H1 (cell line): ENCODE measurements at regions not wholly inside any gene's neighbourhood (a gene's known extent, or its start where the extent isn't known, plus 50 kb on each side); places are given as distances from the start of the nearest gene placed in this dataset.

Experiments used
- CTCF ChIA-PET: fragments of 300-600 bp; sonication (Branson Sonifier 250); formaldehyde crosslinking; loops from one replicate; lab custom pipeline; 2021; ENCODE audit not compliant: partially characterized antibody; lab: Charles Lee
- POLR2A ChIA-PET: fragments of 300-600 bp; sonication (Branson Sonifier 250); formaldehyde crosslinking; loops from one replicate; lab custom pipeline; 2021; ENCODE audit warnings: inconsistent platforms; ENCODE audit not compliant: partially characterized antibody; lab: Charles Lee
- DNase-seq, 2 experiments: peaks; one replicate each; pipeline versions ENCODE4 v3.0.0 to v3.0.0-alpha.2; 2010 to 2022; ENCODE audit warnings: low spot score in 2 of 2, low read depth in 1 of 2, mixed read lengths in 1 of 2
- FAIRE-seq: peaks from 2 replicates; lab custom pipeline; 2011; peaks lifted over from hg19 to GRCh38; lab: Jason Lieb, UNC
- H2AFZ ChIP-seq: 2 replicates; pipeline ENCODE4 v1.8.1; 2012; ENCODE audit warnings: low read length, inconsistent platforms
- H2AK5ac ChIP-seq: 2 replicates; pipeline ENCODE4 v1.6.1; 2013; ENCODE audit warnings: low read depth, low read length
- H2BK120ac ChIP-seq: replicated peaks from 2 replicates; pipeline ENCODE3; 2013; ENCODE audit warnings: low read depth, low read length, inconsistent platforms
- H2BK12ac ChIP-seq: 2 replicates; pipeline ENCODE4 v1.6.1; 2013; ENCODE audit warnings: low read depth, low read length
- H2BK15ac ChIP-seq: 2 replicates; pipeline ENCODE4 v1.6.1; 2013; ENCODE audit warnings: low read length
- H2BK20ac ChIP-seq: 2 replicates; pipeline ENCODE4 v1.6.1; 2013; ENCODE audit warnings: low read length
- H2BK5ac ChIP-seq: 2 replicates; pipeline ENCODE4 v1.6.1; 2013; ENCODE audit warnings: low read depth, low read length
- H3K14ac ChIP-seq: 2 replicates; pipeline ENCODE4 v1.6.1; 2013; ENCODE audit warnings: inconsistent platforms; ENCODE audit not compliant: insufficient read length
- H3K18ac ChIP-seq: 2 replicates; pipeline ENCODE4 v1.6.1; 2013; ENCODE audit warnings: low read length; ENCODE audit errors: extremely low read depth
- H3K23ac ChIP-seq: 2 replicates; pipeline ENCODE4 v1.6.1; 2013; ENCODE audit warnings: inconsistent platforms; ENCODE audit not compliant: insufficient read length
- H3K23me2 ChIP-seq: 2 replicates; pipeline ENCODE4 v1.6.1; 2013; ENCODE audit warnings: low read depth, low read length
- H3K27ac ChIP-seq: 2 replicates; pipeline ENCODE4 v1.6.1; 2011; ENCODE audit warnings: low read depth, low read length, inconsistent platforms
- H3K27me3 ChIP-seq, 4 experiments: replicated peaks in 1 of 4; 1 replicate in 1 of 4; 2 replicates in 3 of 4; pipeline versions ENCODE4 v1.6.1 to v1.8.1; 2011 to 2013; ENCODE audit warnings: low read length in 3 of 4, mild to moderate bottlenecking in 3 of 4, inconsistent platforms in 2 of 4, mixed read lengths in 2 of 4, moderate library complexity in 1 of 4; ENCODE audit not compliant: control insufficient read depth in 3 of 4, insufficient read depth in 3 of 4; ENCODE audit errors: extremely low read depth in 1 of 4
- H3K36me3 ChIP-seq, 4 experiments: 2 replicates each; pipeline versions ENCODE4 v1.6.1 to v1.8.1; 2011 to 2013; ENCODE audit warnings: mild to moderate bottlenecking in 4 of 4, low read length in 3 of 4, moderate library complexity in 2 of 4, control low read depth in 1 of 4, inconsistent platforms in 1 of 4; ENCODE audit not compliant: insufficient read depth in 4 of 4, control insufficient read depth in 2 of 4
- H3K4ac ChIP-seq: replicated peaks from 2 replicates; pipeline ENCODE3; 2013; ENCODE audit warnings: low read length, low read depth, mixed read lengths, inconsistent platforms; ENCODE audit not compliant: insufficient read length
- H3K4me1 ChIP-seq, 4 experiments: replicated peaks in 1 of 4; 1 replicate in 1 of 4; 2 replicates in 3 of 4; pipeline versions ENCODE4 v1.6.1 to v1.8.1; 2011 to 2013; ENCODE audit warnings: low read length in 3 of 4, inconsistent platforms in 2 of 4, mixed read lengths in 1 of 4; ENCODE audit not compliant: insufficient read depth in 4 of 4, control insufficient read depth in 3 of 4
- H3K4me2 ChIP-seq, 2 experiments: 2 replicates each; pipeline versions ENCODE4 v1.6.1 to v1.8.1; 2011 to 2013; ENCODE audit warnings: low read depth in 2 of 2, low read length in 2 of 2, control low read depth in 1 of 2, inconsistent platforms in 1 of 2, mild to moderate bottlenecking in 1 of 2; ENCODE audit not compliant: insufficient read depth in 1 of 2
- H3K4me3 ChIP-seq, 4 experiments: fragments of 200-600, 300-600 bp in 1 of 4; sonication (generic), shearing (Covaris generic), sonication (Bioruptor Twin) in 1 of 4; 2 replicates each; pipeline versions ENCODE4 v1.5.1 to v1.8.1; 2011 to 2016; ENCODE audit warnings: low read length in 4 of 4, low read depth in 3 of 4, control low read depth in 2 of 4, inconsistent platforms in 2 of 4, mild to moderate bottlenecking in 2 of 4, mixed read lengths in 1 of 4, moderate library complexity in 1 of 4; ENCODE audit not compliant: insufficient read depth in 2 of 4; ENCODE audit errors: extremely low read depth in 1 of 4
- H3K56ac ChIP-seq: replicated peaks from 2 replicates; pipeline ENCODE3; 2013; ENCODE audit warnings: low read depth, mild to moderate bottlenecking, mixed read lengths, low read length, inconsistent platforms; ENCODE audit not compliant: insufficient read length
- H3K79me1 ChIP-seq: 2 replicates; pipeline ENCODE4 v1.6.1; 2013; ENCODE audit warnings: low read depth, low read length, control low read depth
- H3K79me2 ChIP-seq, 2 experiments: 2 replicates each; pipeline versions ENCODE4 v1.6.1 to v1.8.1; 2012 to 2013; ENCODE audit warnings: low read length in 2 of 2, mild to moderate bottlenecking in 2 of 2, inconsistent platforms in 1 of 2; ENCODE audit not compliant: insufficient read depth in 2 of 2, control insufficient read depth in 1 of 2
- H3K9ac ChIP-seq, 4 experiments: replicated peaks in 1 of 4; 1 replicate in 1 of 4; 2 replicates in 3 of 4; pipeline versions ENCODE4 v1.6.1 to v1.8.1; 2011 to 2013; ENCODE audit warnings: low read depth in 3 of 4, low read length in 3 of 4, control low read depth in 2 of 4, mild to moderate bottlenecking in 2 of 4, moderate library complexity in 2 of 4, inconsistent platforms in 1 of 4; ENCODE audit errors: extremely low read depth in 1 of 4
- H3K9me3 ChIP-seq, 2 experiments: 2 replicates each; pipeline versions ENCODE4 v1.6.1 to v1.8.1; 2012 to 2013; ENCODE audit warnings: mild to moderate bottlenecking in 2 of 2, moderate library complexity in 2 of 2, control low read depth in 1 of 2, inconsistent platforms in 1 of 2, low read depth in 1 of 2, low read length in 1 of 2, mixed read lengths in 1 of 2; ENCODE audit not compliant: insufficient read depth in 2 of 2
- H4K20me1 ChIP-seq, 2 experiments: replicated peaks in 1 of 2; 2 replicates each; pipeline versions ENCODE3 to v1.8.1; 2011 to 2013; ENCODE audit warnings: inconsistent platforms in 2 of 2, low read length in 2 of 2, mild to moderate bottlenecking in 1 of 2; ENCODE audit not compliant: insufficient read depth in 2 of 2, control insufficient read depth in 1 of 2
- H4K5ac ChIP-seq: 2 replicates; pipeline ENCODE4 v1.6.1; 2013; ENCODE audit warnings: low read length, low read depth, mixed read lengths, inconsistent platforms; ENCODE audit not compliant: insufficient read length
- H4K8ac ChIP-seq: 2 replicates; pipeline ENCODE4 v1.8.0; 2013; ENCODE audit warnings: mild to moderate bottlenecking, moderate library complexity, low read length, inconsistent platforms; ENCODE audit not compliant: insufficient read depth; ENCODE audit errors: extremely low read depth
- H4K91ac ChIP-seq: replicated peaks from 2 replicates; pipeline ENCODE3; 2013; ENCODE audit warnings: low read length, mixed read lengths, inconsistent platforms; ENCODE audit not compliant: insufficient read length
- CTBP2 ChIP-seq: IDR thresholded peaks from 2 replicates; pipeline ENCODE4 v1.7.0; 2011; ENCODE audit warnings: borderline replicate concordance, mild to moderate bottlenecking, moderate library complexity, mixed read lengths, low read length; ENCODE audit not compliant: insufficient read depth, insufficient read length
- CTCF ChIP-seq, 3 experiments: IDR thresholded peaks; 1 replicate in 2 of 3; 2 replicates in 1 of 3; pipeline versions ENCODE4 v1.5.1 to v1.6.1; 2011; ENCODE audit warnings: low read length in 3 of 3, mild to moderate bottlenecking in 3 of 3, inconsistent platforms in 2 of 3, low read depth in 1 of 3, moderate library complexity in 1 of 3; ENCODE audit not compliant: insufficient read depth in 1 of 3; ENCODE audit errors: control extremely low read depth in 1 of 3
- EGR1 ChIP-seq: IDR thresholded peaks from 2 replicates; pipeline ENCODE4 v1.6.1; 2011; ENCODE audit warnings: low read depth, low read length, borderline replicate concordance
- JUN ChIP-seq: IDR thresholded peaks from 2 replicates; pipeline ENCODE4 v1.6.1; 2011; ENCODE audit warnings: low read depth, mild to moderate bottlenecking, improper control_type of control experiment, low read length
- POLR2A ChIP-seq, 2 experiments: IDR thresholded peaks; 1 replicate in 1 of 2; 2 replicates in 1 of 2; pipeline ENCODE4 v1.6.1; 2011; ENCODE audit warnings: low read depth in 2 of 2, low read length in 2 of 2, mild to moderate bottlenecking in 2 of 2; ENCODE audit errors: control extremely low read depth in 1 of 2
- RAD21 ChIP-seq, 2 experiments: IDR thresholded peaks in 1 of 2; conservative IDR thresholded peaks in 1 of 2; 2 replicates each; pipeline ENCODE4 v1.6.1; 2011; ENCODE audit warnings: low read depth in 2 of 2, low read length in 2 of 2, improper control_type of control experiment in 1 of 2, inconsistent platforms in 1 of 2, mild to moderate bottlenecking in 1 of 2, moderate library complexity in 1 of 2
- SIN3A ChIP-seq, 2 experiments: IDR thresholded peaks in 1 of 2; conservative IDR thresholded peaks in 1 of 2; 2 replicates each; pipeline ENCODE4 v1.6.1; 2011 to 2012; ENCODE audit warnings: low read length in 2 of 2, improper control_type of control experiment in 1 of 2, low read depth in 1 of 2, mild to moderate bottlenecking in 1 of 2
- SRF ChIP-seq: IDR thresholded peaks from 2 replicates; pipeline ENCODE4 v1.6.1; 2011; ENCODE audit warnings: mild to moderate bottlenecking, low read depth, low read length, moderate library complexity
- YY1 ChIP-seq: IDR thresholded peaks from 2 replicates; pipeline ENCODE4 v1.6.1; 2011; ENCODE audit warnings: low read depth, mild to moderate bottlenecking, low read length
- WGBS, 2 experiments: shearing (Covaris generic) in 1 of 2; methylation state at CpG; one replicate each; pipeline versions ENCODE4 v1.1.6 to v1.1.7; 2013 to 2015; ENCODE audit warnings: low lambda C conversion rate in 2 of 2, mixed read lengths in 2 of 2, inconsistent platforms in 1 of 2, low coverage in 1 of 2, missing lambda C conversion rate in 1 of 2; ENCODE audit not compliant: insufficient replicate concordance in 2 of 2, insufficient coverage in 1 of 2, insufficient read length in 1 of 2; ENCODE audit errors: extremely low coverage in 1 of 2, missing lambda C conversion rate in 1 of 2; 5-methylcytosine and 5-hydroxymethylcytosine counted together
- TF ChIP-seq, protein P1 (sequence below): IDR thresholded peaks from 2 replicates; pipeline ENCODE4 v1.6.1; 2011; ENCODE audit warnings: low read length, improper control_type of control experiment

DNA sequence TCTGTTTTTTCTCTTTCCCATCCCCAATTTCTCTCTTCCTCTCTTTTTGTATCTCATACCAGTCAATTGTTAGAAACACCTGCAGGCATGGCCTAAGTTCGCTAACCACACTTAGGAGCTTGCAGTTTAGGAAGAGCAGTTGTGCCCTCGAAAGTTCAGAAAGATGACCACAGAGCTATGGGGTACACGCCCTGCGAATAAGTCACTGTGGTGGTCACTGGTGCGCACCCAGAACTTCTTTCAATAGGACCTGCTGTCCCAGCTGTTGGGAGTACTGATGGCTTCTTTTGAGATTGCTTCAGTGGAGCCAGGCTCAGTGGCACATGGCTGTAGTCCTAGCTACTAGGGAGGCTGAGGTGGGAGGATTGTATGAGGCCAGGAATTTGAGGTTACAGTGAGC, 362.8 kb upstream of the TMTC1 start:
- Histone ChIP-seq H3K14ac (no peak overlapping the region), H3K4me2 (no peak overlapping the region), H3K27ac (no peak overlapping the region), H2BK12ac (no peak overlapping the region), H3K4me3 (no peak overlapping the region), H4K8ac (no peak overlapping the region), H3K27me3 (no peaks in the 10 kb centered on the region), H3K79me1 (no peaks in the 10 kb centered on the region), H2BK20ac (no peak overlapping the region), H3K18ac (no peak overlapping the region), H4K20me1 (no peaks in the 10 kb centered on the region), H3K4ac (no peak overlapping the region), H3K23me2 (no peaks in the 10 kb centered on the region), H2AFZ (no peak overlapping the region), H2BK5ac (no peak overlapping the region), H3K36me3 (no peaks in the 10 kb centered on the region), H4K91ac (no peak overlapping the region), H3K9ac (no peak overlapping the region), H3K9me3 (0 out of 4 replicates have a peak, but pooled peaks cover 0 to 2% of the 10 kb centered on the region in 2 experiments), H2AK5ac (no peak overlapping the region), H3K4me1 (no peaks in the 10 kb centered on the region), H2BK120ac (no peak overlapping the region), H3K23ac (no peak overlapping the region), H4K5ac (no peak overlapping the region), H3K79me2 (no peaks in the 10 kb centered on the region), H2BK15ac (no peak overlapping the region), H3K56ac (no peak overlapping the region)
- no peak for FAIRE-seq
- 89% methylated on average over 5 of the region's 5 CpGs; no CpG with 5 or more reads in 1 of the 2 experiments for WGBS, 2 experiments
- ChIA-PET POLR2A (no interaction called here), CTCF (interaction anchor here (1.4 to 3.9 kb wide), 2 partner anchors 12 to 13 kb away, joined by 4 to 27 read pairs; no protein-coding TSS in a partner anchor)
- no peak for DNase-seq
- no peak for TF ChIP-seq EGR1
- TF ChIP-seq, protein P1, sequence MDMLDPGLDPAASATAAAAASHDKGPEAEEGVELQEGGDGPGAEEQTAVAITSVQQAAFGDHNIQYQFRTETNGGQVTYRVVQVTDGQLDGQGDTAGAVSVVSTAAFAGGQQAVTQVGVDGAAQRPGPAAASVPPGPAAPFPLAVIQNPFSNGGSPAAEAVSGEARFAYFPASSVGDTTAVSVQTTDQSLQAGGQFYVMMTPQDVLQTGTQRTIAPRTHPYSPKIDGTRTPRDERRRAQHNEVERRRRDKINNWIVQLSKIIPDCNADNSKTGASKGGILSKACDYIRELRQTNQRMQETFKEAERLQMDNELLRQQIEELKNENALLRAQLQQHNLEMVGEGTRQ, result no peak
- TF ChIP-seq POLR2A (IDR thresholded peaks at IDR 0.05; ENCODE audit: control extremely low read depth in 1 of 2, low read depth in 2 of 2, low read length in 2 of 2), result no peak
- no peak for TF ChIP-seq SIN3A (conservative IDR thresholded peaks at IDR 0.05 in 1 of 2, IDR thresholded peaks at IDR 0.05 in 1 of 2; ENCODE audit: low read depth in 1 of 2, low read length in 2 of 2)
- TF ChIP-seq RAD21 (IDR thresholded peaks at IDR 0.05 in 1 of 2, conservative IDR thresholded peaks at IDR 0.05 in 1 of 2; ENCODE audit: low read depth in 2 of 2, low read length in 2 of 2), result no peak
- TF ChIP-seq CTBP2, result no peak
- no peak for TF ChIP-seq JUN
- no peak for TF ChIP-seq YY1
- no peak for TF ChIP-seq SRF
- no peak for TF ChIP-seq CTCF (IDR thresholded peaks at IDR 0.05; ENCODE audit: control extremely low read depth in 1 of 3, insufficient read depth in 1 of 3, low read depth in 1 of 3, low read length in 3 of 3)
